Stimulated activated naive B cell treated with anti-CD40 and anti-IgM and Interleukin-4, amounts not matched to agents 10 μg/mL and 1 μg/mL and 100 μg/mL, for 72 hours (primary cell): ENCODE measurements at regions not wholly inside any gene's neighbourhood (a gene's known extent, or its start where the extent isn't known, plus 50 kb on each side); places are given as distances from the start of the nearest gene placed in this dataset.
"Not testable (repeated sequence)": the region's sequence is repeated elsewhere in the genome, so short reads cannot be mapped to it uniquely, and the experiment has no call there.

ENCODE experiments used
- ATAC-seq, 2 donors: fragments of 150-1000 bp; cut with Tn5 transposase; replicated peaks; 2 replicates each; pipeline ENCODE4 v1.10.0; 2021; ENCODE audit warnings: moderate library complexity in 1 of 2
- DNase-seq: peaks from one replicate; pipeline ENCODE4 v3.0.0; 2021
- H3K27ac Mint-ChIP-seq: one replicate; pipeline ENCODE4 v1.8.0; 2022; ENCODE audit warnings: mild to moderate bottlenecking, mixed read lengths
- H3K27me3 Mint-ChIP-seq, 2 donors: one replicate each; pipeline ENCODE4 v1.8.0; 2022; ENCODE audit warnings: mixed read lengths in 2 of 2
- H3K36me3 Mint-ChIP-seq, 2 donors: one replicate each; pipeline ENCODE4 v1.8.0; 2022; ENCODE audit warnings: mixed read lengths in 2 of 2, mild to moderate bottlenecking in 1 of 2
- H3K4me1 Mint-ChIP-seq, 2 donors: one replicate each; pipeline ENCODE4 v1.8.0; 2022; ENCODE audit warnings: mixed read lengths in 2 of 2, mild to moderate bottlenecking in 1 of 2
- H3K4me3 Mint-ChIP-seq, 2 donors: one replicate each; pipeline ENCODE4 v1.8.0; 2022; ENCODE audit warnings: mild to moderate bottlenecking in 2 of 2, mixed read lengths in 2 of 2, moderate library complexity in 1 of 2
- H3K9me3 Mint-ChIP-seq, 2 donors: one replicate each; pipeline ENCODE4 v1.8.0; 2022; ENCODE audit warnings: mixed read lengths in 2 of 2, mild to moderate bottlenecking in 1 of 2

GRCh38 chr11:66789097-66789890 is 53.9 kb upstream of the RCE1 start:
- Mint-ChIP-seq H3K9me3 (no peaks in the 10 kb centered on the region), H3K27ac (no peak overlapping the region), H3K4me1 (peaks cover 21 to 34% of the 10 kb centered on the region in 2 donors)

GRCh38 chr11:66787934-66788758 is 55.1 kb upstream of the RCE1 start:
- H3K27ac Mint-ChIP-seq = no peak overlapping the region
- H3K36me3 Mint-ChIP-seq = peaks cover 7 to 9% of the 10 kb centered on the region in 2 donors
- H3K27me3 Mint-ChIP-seq = no peaks in the 10 kb centered on the region
- ATAC-seq (no peak), DNase-seq (no peak)
- H3K4me3 Mint-ChIP-seq = no peak overlapping the region
- no peaks in the 10 kb centered on the region for H3K9me3 Mint-ChIP-seq
- peaks cover 19 to 39% of the 10 kb centered on the region in 2 donors for H3K4me1 Mint-ChIP-seq

More at GRCh38 chr11:66789097-66789890, 53.9 kb upstream of the RCE1 start:
- DNase-seq = no peak
- H3K36me3 Mint-ChIP-seq = peaks cover 5 to 9% of the 10 kb centered on the region in 2 donors
- peak in 1 of 2 donors; percentile 29 for ATAC-seq
- H3K27me3 Mint-ChIP-seq = no peaks in the 10 kb centered on the region
- H3K4me3 Mint-ChIP-seq = no peak overlapping the region

- H3K9me3 Mint-ChIP-seq = no peaks in the 10 kb centered on the region
- H3K27me3 Mint-ChIP-seq = no peaks in the 10 kb centered on the region
- peak in 1 of 2 donors; percentile 48 for ATAC-seq
- H3K36me3 Mint-ChIP-seq = peaks cover 15% of the 10 kb centered on the region in 2 donors
- no peak overlapping the region for H3K27ac Mint-ChIP-seq
- peaks cover 10 to 34% of the 10 kb centered on the region in 2 donors for H3K4me1 Mint-ChIP-seq
- no peak overlapping the region for H3K4me3 Mint-ChIP-seq
- DNase-seq = no peak
These were observed 55.6 kb upstream of the SPTBN2 start for GRCh38 chr11:66784575-66784974.

- no peaks in the 10 kb centered on the region for H3K9me3 Mint-ChIP-seq
- peaks cover 8 to 29% of the 10 kb centered on the region in 2 donors for H3K4me1 Mint-ChIP-seq
- ATAC-seq (no peak), DNase-seq (no peak)
- H3K27me3 Mint-ChIP-seq = no peaks in the 10 kb centered on the region
- H3K27ac Mint-ChIP-seq = no peak overlapping the region
- H3K36me3 Mint-ChIP-seq = peaks cover 15% of the 10 kb centered on the region in 2 donors
- no peak overlapping the region for H3K4me3 Mint-ChIP-seq
These were observed 53.7 kb upstream of the SPTBN2 start for GRCh38 chr11:66782726-66783125.

- not testable (repeated sequence) for DNase-seq, H3K27me3 Mint-ChIP-seq, H3K9me3 Mint-ChIP-seq, H3K27ac Mint-ChIP-seq, ATAC-seq, H3K4me3 Mint-ChIP-seq
- H3K36me3 Mint-ChIP-seq = peaks cover 10 to 15% of the 10 kb centered on the region in 2 donors
- peaks cover 3 to 25% of the 10 kb centered on the region in 2 donors for H3K4me1 Mint-ChIP-seq
These were observed 50.6 kb upstream of the SPTBN2 start for GRCh38 chr11:66779651-66780050.
